Superior temporal gyrus (tissue), 1 donor: ENCODE measurements at regions not wholly inside any gene's neighbourhood (a gene's known extent, or its start where the extent isn't known, plus 50 kb on each side); places are given as distances from the start of the nearest gene placed in this dataset.
A peak's percentile ranks its signal among the peaks of the same experiment; 100 is the strongest.
"Not testable (repeated sequence)": the region's sequence is repeated elsewhere in the genome, so short reads cannot be mapped to it uniquely, and the experiment has no call there.

ENCODE experiments used
- DNase-seq: peaks from one replicate; pipeline ENCODE4 v3.0.0-alpha.2; 2016; ENCODE audit errors: extremely low spot score

DNA sequence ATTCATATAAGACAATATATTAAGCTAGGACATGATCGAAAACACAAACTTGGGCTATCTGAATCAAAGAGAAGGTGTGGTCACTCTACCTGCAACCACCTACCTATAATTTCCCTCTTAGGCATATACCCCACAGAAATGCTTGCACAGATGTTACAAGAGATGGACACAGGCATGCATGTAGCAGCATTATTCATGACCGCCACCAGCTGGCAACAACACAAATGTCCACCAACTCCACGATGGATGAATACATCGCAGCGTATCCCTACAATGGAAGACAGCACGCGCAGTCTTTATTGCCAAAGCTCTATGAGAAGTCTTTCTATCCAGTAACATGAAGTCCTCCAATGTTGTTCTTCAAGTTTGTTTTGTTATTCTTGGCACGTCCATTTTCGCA is 90.8 kb downstream of the ARL4C start:
- no peak for DNase-seq

DNA sequence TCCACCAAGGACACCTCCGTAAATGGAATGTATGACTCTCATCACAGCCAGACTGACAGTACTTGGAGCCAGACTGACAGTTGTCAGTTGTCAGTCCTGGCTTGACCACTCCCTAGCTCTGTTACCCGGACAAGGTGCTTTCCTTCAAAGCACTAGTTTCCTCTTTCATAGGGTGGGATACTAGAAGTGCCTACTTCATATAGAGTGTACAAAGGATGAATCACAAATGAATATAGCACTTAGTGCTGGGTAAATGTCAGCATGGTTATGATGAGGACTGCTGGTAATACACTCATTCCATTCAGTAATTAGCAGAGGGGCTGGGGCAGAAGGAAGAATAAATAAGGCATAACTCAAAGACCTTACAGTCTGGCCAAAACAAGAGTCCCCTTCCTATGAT is 91.4 kb downstream of the ARL4C start:
- DNase-seq: no peak

DNA sequence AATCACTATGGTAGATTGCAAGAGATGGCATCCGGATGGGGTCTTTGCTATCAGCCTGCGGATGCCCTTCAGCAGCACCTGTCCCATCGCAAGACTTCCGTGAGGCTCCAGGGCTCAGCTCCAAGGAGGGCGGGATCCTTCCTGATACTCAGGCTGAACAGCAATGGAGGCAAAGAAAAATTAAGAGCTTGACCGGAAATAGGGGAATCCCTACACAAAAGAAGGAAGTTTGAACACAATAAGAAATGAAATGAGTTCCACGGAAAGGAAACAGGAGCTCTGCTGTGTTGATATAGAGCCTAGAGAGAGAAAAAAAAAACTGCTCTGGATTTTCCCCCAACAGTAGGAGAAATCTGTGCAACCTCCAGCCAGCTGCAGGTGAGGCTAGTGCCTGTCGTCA is 91.9 kb downstream of the ARL4C start:
- no peak for DNase-seq

DNA sequence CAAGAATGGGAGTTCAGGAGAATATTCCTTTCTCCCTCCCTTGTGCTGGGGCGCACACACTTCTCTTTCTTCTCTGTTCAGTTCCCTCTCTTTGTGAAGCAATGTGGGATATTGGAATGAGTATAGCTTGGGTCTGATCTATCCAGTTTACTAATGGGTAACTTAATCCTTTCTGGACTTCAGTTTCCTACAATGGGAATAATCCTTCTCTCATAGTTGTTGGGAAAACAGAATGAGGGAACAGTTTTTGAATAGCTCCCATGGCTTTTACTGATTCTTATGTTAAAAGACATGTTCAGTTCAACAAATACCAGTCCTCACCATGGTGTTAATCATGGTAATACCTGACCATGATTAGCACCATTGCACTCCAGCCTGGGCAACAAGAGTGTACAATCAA is 93.1 kb downstream of the ARL4C start:
- no peak for DNase-seq

DNA sequence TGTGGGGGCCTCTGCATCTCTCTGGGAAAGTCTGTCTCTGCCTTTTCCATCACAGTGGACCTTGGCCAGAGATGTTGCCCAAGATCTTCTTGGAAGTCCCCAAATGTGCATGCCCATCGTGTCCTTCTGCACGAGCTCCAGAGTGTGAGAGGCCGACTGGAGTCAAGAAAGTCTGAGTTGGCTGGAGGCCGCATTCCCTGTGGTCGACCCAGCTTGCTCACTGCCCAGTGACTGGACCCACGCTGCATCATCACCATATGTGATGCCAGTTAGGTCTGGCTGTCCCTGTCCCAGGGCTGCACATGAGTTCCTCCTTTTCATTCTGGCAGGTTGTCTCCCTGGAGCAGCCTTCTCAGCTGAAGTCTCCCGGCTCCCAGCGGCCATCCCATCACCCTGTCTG is 93.8 kb downstream of the ARL4C start:
- DNase-seq: no peak

DNA sequence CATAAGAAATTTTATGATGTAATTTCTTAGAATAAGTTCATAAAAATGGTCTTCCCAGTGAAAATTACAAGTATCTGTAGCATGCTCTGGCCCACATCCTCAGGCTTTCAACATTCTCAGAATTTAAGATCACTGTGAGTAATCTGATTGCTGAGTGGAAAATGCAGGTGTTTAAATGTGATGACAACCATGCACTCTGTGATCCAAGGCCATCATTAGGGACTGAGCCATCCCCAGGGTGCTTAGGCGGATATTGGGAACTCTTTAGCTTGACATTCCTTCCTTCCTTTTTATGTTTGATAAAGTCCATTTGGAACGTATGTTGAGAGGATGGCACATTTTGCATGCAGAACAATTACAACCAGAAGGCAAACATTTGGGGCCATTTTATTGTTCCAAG is 95.5 kb downstream of the ARL4C start:
- DNase-seq: no peak

DNA sequence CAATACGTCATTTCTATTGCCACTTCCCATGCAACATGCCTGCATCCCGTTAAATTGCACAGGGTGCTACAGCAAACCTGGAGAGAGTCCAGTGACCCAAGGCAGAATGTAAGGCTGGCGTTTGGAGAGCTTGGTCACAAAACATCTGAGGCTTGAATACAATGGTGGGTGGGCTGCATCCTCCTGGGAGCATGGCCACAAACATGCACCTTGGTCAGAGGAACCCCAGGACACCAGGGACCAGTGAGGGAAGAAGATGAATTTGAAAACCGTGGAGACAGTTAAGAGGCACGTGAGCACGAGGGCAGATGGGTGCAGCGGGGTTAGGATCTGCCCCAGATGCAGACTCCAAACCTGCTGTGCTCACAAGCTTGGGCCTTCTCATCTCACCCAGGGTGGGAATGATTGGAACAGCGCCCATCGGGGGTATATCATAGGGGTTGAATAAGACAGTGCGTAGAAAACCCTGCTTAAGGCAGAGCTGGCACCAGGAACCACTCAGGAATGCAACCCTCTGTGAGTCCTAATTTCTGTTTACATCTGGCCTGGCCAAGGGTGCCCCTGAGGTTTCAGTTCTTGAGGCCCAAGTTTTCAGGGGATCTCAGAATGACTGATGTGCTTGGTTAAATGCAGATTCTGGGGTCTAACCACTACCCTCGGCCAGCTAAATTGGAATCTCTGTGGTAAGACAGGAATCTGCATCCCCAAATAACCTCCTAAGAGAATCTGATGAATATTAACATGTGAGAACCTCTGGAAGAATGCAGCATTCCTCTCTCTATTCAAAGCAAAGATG is 97.2 kb downstream of the ARL4C start:
- no peak for DNase-seq

DNA sequence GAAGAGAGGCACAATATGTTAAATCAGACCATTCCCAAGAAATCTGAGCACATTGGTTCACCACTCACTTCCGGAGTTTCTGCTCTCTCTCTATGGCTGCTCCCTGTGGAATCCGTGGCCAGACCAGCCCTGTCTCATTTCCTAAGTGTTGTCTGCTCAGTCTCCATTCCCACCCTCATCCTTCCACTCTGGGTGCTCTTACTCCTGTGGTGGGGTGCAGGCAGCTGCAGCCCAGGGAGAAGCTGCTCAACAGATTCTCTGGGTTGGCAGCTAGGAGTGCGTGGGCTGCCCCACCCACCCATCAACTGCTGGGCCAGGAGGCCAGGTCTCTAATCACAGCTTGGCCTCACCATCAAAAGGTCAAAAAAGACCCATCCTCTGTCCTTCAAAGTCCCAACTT is 98.3 kb downstream of the ARL4C start:
- no peak for DNase-seq

DNA sequence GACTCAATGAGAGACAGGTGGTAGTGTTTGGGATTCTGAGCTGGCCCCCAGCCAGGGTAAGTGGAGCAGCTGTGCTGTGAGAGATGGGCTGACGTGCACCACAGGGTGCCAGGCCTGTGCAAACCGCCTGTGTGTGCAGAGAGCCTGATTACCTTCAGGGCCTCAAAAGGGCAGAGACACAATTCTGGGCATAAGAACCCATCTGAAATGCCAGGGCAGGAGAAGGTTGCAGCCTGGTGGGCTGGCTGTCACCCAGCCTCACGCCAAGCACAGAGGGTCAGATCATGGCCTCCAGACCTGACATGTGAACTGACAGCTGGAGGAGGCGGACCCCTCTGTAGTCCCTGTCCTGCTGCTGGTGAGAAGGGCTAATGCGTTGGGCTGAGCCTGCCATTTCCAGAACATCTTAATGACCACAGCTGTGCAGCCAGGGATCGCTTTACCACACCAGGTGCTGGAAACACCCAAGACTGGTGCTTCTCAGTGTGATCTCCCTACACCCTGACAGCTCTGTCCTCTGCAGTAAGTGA is 100.9 kb downstream of the ARL4C start:
- no peak for DNase-seq

DNA sequence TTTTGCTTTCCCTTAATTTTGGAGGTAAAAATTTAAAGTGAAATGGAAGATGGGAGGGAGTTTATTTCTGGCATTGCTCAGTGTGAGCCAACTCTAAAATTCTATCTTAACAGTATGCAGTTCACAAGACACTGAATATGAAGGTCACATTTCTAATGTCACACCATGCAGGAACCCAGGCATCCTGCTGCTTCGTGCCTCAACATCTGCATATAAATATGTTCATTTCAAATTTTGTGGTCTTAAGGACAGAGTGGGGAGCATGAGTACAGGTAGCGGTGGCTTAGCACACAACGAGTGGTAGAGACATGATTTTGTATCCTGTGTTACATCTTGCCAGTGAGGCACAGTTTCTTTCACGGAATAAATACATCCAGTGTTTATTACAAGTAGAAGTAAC is 102.4 kb downstream of the ARL4C start:
- no peak for DNase-seq

DNA sequence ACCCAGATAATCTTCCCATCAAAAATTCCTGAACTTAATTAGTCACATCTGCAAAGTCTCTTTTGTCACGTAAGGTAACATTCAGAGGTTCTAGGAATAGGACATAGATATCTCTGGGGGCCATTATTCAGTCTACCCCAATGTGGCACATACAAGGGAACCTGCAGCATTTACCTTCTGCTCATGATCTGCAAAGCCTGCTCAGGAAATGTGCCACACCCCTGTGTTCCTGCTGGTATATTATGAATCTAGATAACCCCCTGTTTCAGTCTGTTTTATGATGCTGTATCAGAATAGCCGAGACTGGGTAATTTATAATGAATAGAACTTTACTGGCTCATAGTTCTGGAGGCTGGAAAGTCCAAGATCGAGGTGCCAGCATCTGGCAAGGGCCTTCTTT is 103.5 kb downstream of the ARL4C start:
- DNase-seq: no peak

DNA sequence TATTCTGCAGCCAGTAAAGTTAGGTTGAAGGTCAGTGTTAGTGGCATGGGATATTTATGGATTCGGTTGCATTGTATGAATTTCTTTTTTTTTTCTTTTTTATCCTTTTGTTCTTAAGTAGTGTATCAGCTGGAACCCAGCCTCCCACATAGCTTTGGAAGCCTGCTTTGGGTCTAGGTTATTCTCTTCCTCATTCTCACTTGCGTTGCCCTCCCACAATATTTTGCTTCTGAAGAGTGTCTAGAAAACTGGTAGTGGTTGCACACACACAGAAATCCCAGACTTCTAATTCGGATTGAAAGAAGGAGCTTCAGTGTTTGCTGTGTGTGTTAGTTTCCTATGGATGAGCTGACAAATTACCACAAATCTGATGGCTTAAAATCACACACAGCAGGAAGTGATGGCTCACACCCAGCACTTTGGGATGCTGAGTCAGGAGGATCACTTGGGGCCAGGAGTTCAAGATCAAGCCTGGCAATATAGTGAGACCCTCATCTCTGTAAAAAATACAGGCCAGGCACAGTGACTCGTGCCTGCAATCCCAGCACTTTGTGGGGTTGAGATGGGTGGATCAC is 104.8 kb downstream of the ARL4C start:
- no peak for DNase-seq

DNA sequence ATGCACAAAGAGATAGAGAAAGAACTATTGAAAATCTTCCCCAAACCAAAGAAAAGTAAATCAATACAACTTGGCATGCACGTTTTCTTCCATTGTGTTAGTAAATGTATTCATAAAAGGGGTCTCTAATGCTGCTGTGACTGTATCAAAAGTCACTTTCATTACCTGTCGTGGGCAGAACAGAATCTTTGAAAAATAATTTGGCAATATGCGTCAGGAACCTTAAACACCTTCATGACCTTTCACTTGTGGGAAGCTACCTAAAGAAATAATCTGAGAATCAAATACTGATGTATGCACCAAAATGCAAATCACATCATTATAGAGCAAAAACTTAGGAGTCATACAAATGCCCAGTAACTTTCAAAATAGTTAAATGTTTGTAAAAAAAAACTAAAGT is 105.3 kb downstream of the ARL4C start:
- DNase-seq: no peak

DNA sequence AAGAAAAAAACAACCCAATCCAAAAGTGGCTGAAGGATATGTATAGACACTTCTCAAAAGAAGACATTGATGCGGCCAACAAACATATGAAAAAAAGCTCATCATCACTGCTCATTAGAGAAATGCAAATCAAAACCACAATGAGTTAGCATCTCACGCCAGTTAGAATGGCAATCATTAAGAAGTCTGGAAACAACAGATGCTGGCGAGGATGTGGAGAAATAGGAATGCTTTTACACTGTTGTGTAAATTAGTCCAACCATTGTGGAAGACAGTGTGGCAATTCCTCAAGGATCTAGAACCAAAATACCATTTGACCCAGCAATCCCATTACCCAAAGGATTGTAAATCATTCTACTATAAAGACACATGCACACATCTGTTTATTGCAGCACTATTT is 107.2 kb downstream of the ARL4C start:
- DNase-seq: not testable (repeated sequence)

DNA sequence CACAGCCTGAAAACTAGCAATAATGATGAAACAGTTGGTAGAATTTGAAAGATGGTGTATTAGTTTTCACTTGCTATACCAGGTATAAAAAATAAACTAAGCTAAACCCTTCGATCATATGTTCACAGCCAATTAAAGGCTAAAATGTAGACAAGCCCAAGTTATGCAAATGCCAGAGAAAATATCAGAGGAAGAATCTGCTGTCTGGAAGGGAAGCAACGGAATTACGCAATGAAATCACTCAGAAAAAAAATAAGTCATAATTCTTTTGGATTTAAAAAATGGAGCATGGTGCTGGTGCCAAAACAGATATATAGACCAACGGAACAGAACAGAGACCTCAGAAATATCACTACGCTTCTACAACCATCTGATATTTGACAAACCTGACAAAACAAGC is 108.3 kb downstream of the ARL4C start:
- no peak for DNase-seq

DNA sequence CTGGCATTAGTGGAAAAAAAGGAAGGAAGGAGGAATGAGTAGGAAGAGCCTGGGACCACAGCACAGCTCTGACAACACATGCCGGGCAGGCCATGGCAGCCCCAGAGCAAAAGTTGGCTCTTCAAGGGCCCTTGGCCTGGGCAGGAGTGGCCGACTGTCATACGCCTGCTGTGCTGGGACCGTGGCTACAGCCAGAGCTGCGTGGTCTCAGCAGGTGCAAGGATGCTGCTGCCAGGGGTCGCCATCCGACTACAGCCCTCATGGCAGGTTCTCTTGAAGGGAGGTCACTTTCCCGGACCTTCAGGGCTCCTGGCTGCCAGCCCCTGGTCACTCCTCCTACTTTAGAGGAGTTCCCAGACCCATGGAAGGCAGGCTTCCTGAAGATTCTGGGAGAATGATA is 109.9 kb downstream of the ARL4C start:
- DNase-seq: no peak

DNA sequence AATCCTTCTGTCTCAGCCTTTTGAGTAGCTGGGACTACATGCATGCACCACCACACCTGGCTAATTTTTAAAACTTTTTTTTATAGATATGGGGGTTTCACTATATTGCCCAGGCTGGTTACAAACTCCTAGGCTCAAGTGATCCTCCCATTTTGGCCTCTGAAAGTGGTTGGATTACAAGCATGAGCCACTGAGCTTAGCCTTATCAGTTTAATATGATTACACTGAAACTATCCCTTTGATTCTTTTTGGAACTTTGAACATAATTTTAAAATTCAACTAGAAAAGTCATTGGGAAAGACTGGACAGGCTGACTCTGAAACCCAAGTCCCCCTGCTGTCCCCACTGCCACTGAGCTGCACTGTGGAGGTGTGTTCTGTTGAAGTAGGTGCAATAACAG is 114.8 kb downstream of the ARL4C start:
- DNase-seq: no peak

DNA sequence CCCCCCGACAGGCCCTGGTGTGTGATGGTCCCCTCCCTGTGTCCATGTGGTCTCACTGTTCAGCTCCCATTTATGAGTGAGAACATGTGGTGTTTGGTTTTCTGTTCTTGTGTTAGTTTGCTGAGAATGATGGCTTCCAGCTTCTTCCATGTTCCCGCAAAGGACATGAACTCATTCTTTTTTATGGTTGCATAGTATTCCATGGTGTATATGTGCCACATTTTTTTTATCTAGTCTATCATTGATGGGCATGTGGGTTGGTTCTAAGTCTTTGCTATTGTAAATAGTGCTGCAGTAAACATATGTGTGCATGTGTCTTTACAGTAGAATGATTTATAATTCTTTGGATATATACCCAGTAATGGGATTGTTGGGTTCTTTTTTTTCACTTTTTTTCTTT is 117.9 kb downstream of the ARL4C start:
- not testable (repeated sequence) for DNase-seq

DNA sequence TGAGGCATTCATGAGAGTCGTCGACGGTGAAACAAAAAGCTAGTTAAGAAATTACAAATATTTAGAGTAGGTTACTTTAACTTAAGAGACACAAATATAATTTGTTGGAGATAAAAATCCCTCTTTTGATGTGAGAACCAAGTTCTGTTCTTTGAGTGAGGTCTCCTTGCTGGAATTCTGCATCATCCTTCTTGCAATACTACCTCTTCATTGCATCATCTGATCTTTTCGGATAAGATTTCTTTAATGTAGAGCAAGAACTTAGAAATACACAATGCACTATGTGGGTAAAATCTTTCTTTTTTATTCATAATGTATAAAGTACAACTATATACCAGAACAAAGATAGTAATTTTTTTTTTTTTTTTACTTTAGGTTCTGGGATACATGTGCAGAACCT is 118.4 kb downstream of the ARL4C start:
- no peak for DNase-seq

DNA sequence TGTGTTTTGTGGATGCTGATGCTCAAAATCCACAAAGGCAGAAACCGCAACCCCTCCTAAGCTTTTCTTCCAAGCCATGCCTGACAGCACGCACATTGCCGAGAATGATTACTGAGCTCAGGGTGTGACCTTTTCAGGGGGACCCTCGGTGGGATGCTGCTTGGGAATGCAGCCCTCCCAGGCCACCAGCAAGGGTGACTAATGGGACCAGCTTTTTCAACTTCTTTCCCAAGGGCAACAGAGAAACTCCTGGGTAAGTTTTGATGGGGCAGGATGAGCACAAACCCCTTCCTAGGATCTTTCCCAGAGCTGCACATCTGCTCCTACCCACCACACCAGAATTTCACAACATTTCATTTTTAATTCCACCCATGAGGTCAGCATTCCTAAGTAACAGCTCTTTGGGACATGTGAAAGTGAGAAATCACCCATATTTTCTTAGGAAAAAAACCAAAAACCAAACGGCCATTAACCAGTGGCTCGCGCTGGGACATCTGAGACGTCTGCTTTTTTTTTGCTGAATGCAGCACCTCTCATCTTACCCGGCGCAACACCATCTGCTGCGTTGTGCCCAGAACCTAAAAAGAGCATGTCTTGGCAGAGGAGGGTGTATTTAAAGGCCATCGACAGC is 119.0 kb downstream of the ARL4C start:
- no peak for DNase-seq

DNA sequence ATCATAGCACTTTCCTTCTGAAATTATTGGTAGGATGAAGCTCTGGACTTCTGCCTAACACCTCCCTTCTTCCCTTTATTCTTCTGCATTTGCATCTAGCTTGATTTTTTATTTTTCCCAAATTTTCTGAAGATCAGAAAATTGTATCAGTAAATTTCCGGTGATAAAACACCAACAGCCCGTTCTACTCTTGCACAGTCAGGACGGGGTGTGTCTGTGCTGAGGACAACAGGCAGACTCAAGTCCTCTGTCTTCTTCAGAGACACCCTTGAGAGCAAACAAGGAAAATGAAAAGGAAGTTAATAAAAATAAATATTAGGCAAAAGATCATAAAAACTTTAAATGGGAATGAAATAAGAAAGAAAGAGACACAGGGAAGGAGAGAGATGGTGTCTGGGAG is 120.7 kb downstream of the ARL4C start:
- DNase-seq: no peak

DNA sequence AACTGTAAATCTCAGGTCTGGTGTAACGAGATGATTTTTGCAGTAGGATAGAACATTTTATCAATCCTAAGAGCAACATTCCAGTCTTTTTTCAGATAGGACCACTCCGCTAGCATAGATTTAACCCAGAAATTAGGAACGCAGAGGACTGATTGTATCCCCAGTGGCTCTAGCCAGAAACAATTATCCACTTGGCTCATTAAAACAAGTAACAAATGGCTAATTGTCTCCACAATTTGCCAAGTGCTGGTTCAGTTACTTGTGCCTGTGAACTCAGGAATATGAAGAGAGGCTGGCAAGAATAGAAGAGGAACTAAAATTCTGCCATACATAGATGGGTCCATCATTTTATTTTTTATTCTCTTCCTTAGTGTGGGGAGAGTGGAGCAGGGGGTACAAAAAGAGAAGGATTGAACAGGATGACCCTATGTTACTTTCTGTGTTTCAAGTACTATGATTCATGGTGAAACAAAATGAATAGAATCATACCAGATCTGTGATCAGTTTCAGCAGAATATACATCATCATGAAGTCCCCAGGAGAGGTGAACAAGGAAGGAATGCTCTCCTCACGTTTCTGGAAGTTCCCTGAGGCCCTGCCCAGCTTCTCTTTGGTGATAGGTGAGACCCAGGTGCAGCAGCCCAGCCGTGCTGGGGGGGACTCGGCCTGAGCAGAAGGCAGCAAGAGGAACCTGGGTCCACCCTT is 121.6 kb downstream of the ARL4C start:
- DNase-seq: peak; percentile 49

DNA sequence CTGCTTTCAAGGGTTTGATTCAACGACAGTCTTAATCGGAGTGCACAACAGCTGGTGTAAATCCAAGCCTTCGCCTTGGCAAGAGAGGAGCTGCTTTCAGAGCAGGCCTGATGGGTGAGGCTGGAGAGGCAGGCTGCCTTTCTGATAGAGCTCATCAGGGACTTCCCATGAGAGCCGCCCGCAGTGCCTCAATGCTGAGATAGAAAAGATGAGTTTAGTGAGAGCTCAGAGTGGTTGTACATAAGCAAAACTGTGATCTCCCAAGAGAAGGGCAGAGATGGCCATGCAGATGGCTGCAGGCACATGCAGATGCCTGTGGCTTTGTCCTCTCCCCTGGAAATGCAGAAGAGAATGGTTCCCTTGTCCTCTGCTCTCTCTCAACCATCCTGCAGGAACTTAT is 122.1 kb downstream of the ARL4C start:
- no peak for DNase-seq
